ENCODE measurements at regions not wholly inside any gene's neighbourhood (a gene's known extent, or its start where the extent isn't known, plus 50 kb on each side); places are given as distances from the start of the nearest gene placed in this dataset.

GRCh38 chr16:85248342-85248741 is 136.1 kb upstream of the CIBAR2 start:
- H3F3A ChIP-seq (ENCODE audit: insufficient read depth, low read depth): no peaks in the 10 kb centered on the region
- intact Hi-C loops (cut with micrococcal nuclease; ENCODE audit: unreplicated experiment): loop anchor here (5.0 kb wide), 1 partner anchor 131 kb away; no protein-coding TSS in a partner anchor
- no peak overlapping the region for H3K4me3 ChIP-seq
- BruUV-seq (replicated peaks): no TSS peak
- TF ChIP-seq CTCF (conservative IDR thresholded peaks at IDR 0.05) (no peak), EZH2 (IDR thresholded peaks at IDR 0.05; ENCODE audit: low read depth) (no peak)
- no peaks in the 10 kb centered on the region for H3K9me2 ChIP-seq (ENCODE audit: insufficient read depth)
- H3K9me3 ChIP-seq (ENCODE audit: insufficient read depth, low read depth): no peaks in the 10 kb centered on the region
- CTCF ChIA-PET: interaction anchor here (0.6 to 0.7 kb wide), 2 partner anchors 26 to 143 kb away, joined by 3 to 5 read pairs; no protein-coding TSS in a partner anchor
- no peak for DNase-seq
- POLR2A ChIA-PET (ENCODE audit: unreplicated experiment): no interaction called here
- H3K4me1 ChIP-seq (replicated peaks; ENCODE audit: insufficient read depth): no peaks in the 10 kb centered on the region
- no peak overlapping the region for H3K4me2 ChIP-seq
- H3K79me2 ChIP-seq (ENCODE audit: low read depth): no peaks in the 10 kb centered on the region
- no peaks in the 10 kb centered on the region for H3K36me3 ChIP-seq (ENCODE audit: low read depth)
- no peaks in the 10 kb centered on the region; the same call in 1 of the 2 replicates for H4K20me1 ChIP-seq (ENCODE audit: insufficient read depth)
- H3K27me3 ChIP-seq (ENCODE audit: insufficient read depth, low read depth): no peaks in the 10 kb centered on the region
- no peak overlapping the region for H2AFZ ChIP-seq
- no peak overlapping the region for H3K27ac ChIP-seq

GRCh38 chr16:85248857-85249256 is 136.6 kb upstream of the CIBAR2 start:
- no peaks in the 10 kb centered on the region for H3K4me1 ChIP-seq (replicated peaks; ENCODE audit: insufficient read depth)
- no peak overlapping the region for H3K4me2 ChIP-seq
- H3K36me3 ChIP-seq (ENCODE audit: low read depth): no peaks in the 10 kb centered on the region
- no peaks in the 10 kb centered on the region for H3K79me2 ChIP-seq (ENCODE audit: low read depth)
- H2AFZ ChIP-seq: no peak overlapping the region
- no peak for DNase-seq
- no peak overlapping the region for H3K27ac ChIP-seq
- no peaks in the 10 kb centered on the region; the same call in 1 of the 2 replicates for H4K20me1 ChIP-seq (ENCODE audit: insufficient read depth)
- no peaks in the 10 kb centered on the region for H3K9me3 ChIP-seq (ENCODE audit: insufficient read depth, low read depth)
- H3K4me3 ChIP-seq: no peak overlapping the region
- no TSS peak for BruUV-seq (replicated peaks)
- TF ChIP-seq CTCF (conservative IDR thresholded peaks at IDR 0.05) (no peak), EZH2 (IDR thresholded peaks at IDR 0.05; ENCODE audit: low read depth) (no peak)
- no peaks in the 10 kb centered on the region for H3K27me3 ChIP-seq (ENCODE audit: insufficient read depth, low read depth)
- no peaks in the 10 kb centered on the region for H3F3A ChIP-seq (ENCODE audit: insufficient read depth, low read depth)
- intact Hi-C loops (cut with micrococcal nuclease; ENCODE audit: unreplicated experiment): loop anchor here (5.0 kb wide), 1 partner anchor 132 kb away; no protein-coding TSS in a partner anchor
- POLR2A ChIA-PET (ENCODE audit: unreplicated experiment): no interaction called here
- CTCF ChIA-PET: interaction anchor here (0.7 kb wide), 1 partner anchor 25 kb away, joined by 5 read pairs; no protein-coding TSS in a partner anchor
- no peaks in the 10 kb centered on the region for H3K9me2 ChIP-seq (ENCODE audit: insufficient read depth)

DNA sequence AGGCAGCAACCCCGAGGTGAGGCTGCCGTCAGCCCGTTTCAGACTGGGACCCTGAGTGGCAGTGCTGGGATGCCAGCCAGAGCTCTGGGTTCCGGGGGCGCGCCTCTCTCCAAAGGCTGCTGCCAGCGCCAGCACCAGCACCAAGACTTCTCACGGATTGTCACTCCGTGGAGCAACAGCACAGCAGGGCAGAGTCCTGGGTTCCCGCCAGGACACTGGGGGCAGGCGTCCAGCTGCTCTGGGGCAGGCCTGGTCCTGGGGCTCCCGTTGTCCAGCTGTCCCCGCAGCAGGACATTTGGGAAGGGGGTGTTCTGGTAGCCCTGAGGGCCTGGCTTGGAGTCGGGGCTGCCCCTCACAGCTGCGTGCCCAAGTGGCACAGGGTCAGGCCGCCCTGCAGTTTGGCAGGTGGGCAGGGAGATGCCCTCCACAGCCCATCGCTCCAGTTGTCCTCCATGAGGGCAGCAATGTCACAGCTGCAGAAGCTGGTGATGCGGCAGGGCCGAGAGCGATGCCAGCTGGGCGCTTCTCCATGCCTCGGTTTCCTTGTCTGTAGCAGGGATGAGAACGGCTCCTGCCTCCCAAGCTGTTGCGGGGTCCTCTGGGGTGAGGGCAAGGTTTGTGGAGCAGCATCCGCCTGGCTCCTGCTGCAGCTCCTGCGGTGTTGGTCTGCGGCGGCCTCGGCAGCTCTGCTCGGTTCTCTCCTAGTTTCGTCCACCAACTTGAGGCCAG is 137.3 kb upstream of the CIBAR2 start:
- Histone ChIP-seq H3K4me3 (no peak overlapping the region), H3K9me3 (ENCODE audit: insufficient read depth, low read depth) (no peaks in the 10 kb centered on the region), H3F3A (ENCODE audit: insufficient read depth, low read depth) (no peaks in the 10 kb centered on the region), H3K27ac (no peak overlapping the region), H3K4me2 (no peak overlapping the region), H3K4me1 (replicated peaks; ENCODE audit: insufficient read depth) (no peaks in the 10 kb centered on the region), H3K27me3 (ENCODE audit: insufficient read depth, low read depth) (no peaks in the 10 kb centered on the region), H3K36me3 (ENCODE audit: low read depth) (no peaks in the 10 kb centered on the region), H3K79me2 (ENCODE audit: low read depth) (no peaks in the 10 kb centered on the region), H2AFZ (no peak overlapping the region), H3K9me2 (ENCODE audit: insufficient read depth) (no peaks in the 10 kb centered on the region), H4K20me1 (ENCODE audit: insufficient read depth) (no peaks in the 10 kb centered on the region; the same call in none of the 2 replicates)
- ChIA-PET POLR2A (ENCODE audit: unreplicated experiment) (no interaction called here), CTCF (no interaction called here)
- no TSS peak for BruUV-seq (replicated peaks)
- DNase-seq: no peak
- intact Hi-C loops (cut with micrococcal nuclease; ENCODE audit: unreplicated experiment): loop anchor here (5.0 kb wide), 1 partner anchor 132 kb away; no protein-coding TSS in a partner anchor
- TF ChIP-seq CTCF (conservative IDR thresholded peaks at IDR 0.05): no peak
- no peak for TF ChIP-seq EZH2 (IDR thresholded peaks at IDR 0.05; ENCODE audit: low read depth)

Measured in PC-9 (cell line).